ENCODE measurements at regions not wholly inside any gene's neighbourhood (a gene's known extent, or its start where the extent isn't known, plus 50 kb on each side); places are given as distances from the start of the nearest gene placed in this dataset.

DNA sequence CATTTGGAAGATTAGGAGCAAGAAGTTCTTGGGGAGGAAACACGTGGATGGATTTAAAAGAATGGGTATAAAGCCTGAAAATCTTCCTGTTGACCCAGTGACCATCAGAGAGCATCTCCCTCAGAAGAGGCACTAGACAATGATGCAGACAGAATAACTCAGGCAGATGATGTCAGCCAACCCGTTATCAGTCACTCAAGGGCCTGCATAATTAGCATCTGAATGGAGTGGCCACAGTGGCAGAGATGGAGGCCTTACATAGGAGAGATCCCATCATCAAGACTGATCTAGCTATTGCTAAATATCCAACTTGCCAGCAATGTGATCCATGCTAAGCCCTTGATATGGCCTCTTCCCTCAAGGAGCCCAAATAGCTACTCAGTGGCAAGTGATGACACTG lies 70.7 kb upstream of the CD82 start:
- H3K9me3 ChIP-seq (ENCODE audit: insufficient read depth, low read length) = no peaks in the 10 kb centered on the region
- no peaks in the 10 kb centered on the region for H3K36me3 ChIP-seq (ENCODE audit: insufficient read depth, insufficient read length, low read length)
- no peaks in the 10 kb centered on the region for H3K27me3 ChIP-seq (ENCODE audit: insufficient read depth, insufficient read length)
- TF ChIP-seq YY1 (IDR thresholded peaks at IDR 0.05; ENCODE audit: insufficient read depth, insufficient read length) (no peak), SUZ12 (IDR thresholded peaks at IDR 0.05; ENCODE audit: extremely low read depth, insufficient read depth, insufficient read length) (no peak), ZNF274 (IDR thresholded peaks at IDR 0.05; ENCODE audit: low read depth, low read length) (no peak)
- peaks cover 5% of the 10 kb centered on the region for H3K4me1 ChIP-seq (ENCODE audit: insufficient read depth, insufficient read length)
- no peak overlapping the region for H3K9ac ChIP-seq (ENCODE audit: insufficient read length, low read depth)
- no peak overlapping the region for H3K4me3 ChIP-seq (ENCODE audit: insufficient read length, low read depth)
- peak; percentile 13 for DNase-seq (ENCODE audit: low read depth, low spot score)

DNA sequence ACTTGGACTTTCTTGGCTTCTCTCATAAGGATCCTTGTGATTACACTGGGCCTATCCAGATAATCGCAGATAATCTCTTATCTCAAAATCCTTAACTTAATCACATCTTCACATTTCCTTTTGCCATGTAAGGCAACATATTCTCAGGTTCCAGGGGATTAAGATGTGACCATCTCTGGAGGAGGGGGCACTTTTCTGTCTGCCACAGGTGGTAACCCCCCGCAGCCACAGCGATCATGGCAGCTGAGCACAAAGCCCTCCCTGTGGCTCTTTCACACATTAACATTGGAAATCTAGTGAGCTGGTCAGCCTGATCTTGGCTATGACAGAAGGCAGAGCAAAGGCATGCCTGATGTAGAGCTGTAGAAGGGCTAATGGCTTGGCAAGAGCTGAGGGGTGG lies 69.1 kb upstream of the CD82 start:
- no peak for DNase-seq (ENCODE audit: low read depth, low spot score)
- Histone ChIP-seq H3K9me3 (ENCODE audit: insufficient read depth, low read length) (no peaks in the 10 kb centered on the region), H3K27me3 (ENCODE audit: insufficient read depth, insufficient read length) (no peaks in the 10 kb centered on the region), H3K9ac (ENCODE audit: insufficient read length, low read depth) (no peak overlapping the region), H3K36me3 (ENCODE audit: insufficient read depth, insufficient read length, low read length) (no peaks in the 10 kb centered on the region), H3K4me1 (ENCODE audit: insufficient read depth, insufficient read length) (peaks cover 5% of the 10 kb centered on the region), H3K4me3 (ENCODE audit: insufficient read length, low read depth) (no peak overlapping the region)
- no peak for TF ChIP-seq SUZ12 (IDR thresholded peaks at IDR 0.05; ENCODE audit: extremely low read depth, insufficient read depth, insufficient read length)
- TF ChIP-seq ZNF274 (IDR thresholded peaks at IDR 0.05; ENCODE audit: low read depth, low read length) = no peak
- no peak for TF ChIP-seq YY1 (IDR thresholded peaks at IDR 0.05; ENCODE audit: insufficient read depth, insufficient read length)

DNA sequence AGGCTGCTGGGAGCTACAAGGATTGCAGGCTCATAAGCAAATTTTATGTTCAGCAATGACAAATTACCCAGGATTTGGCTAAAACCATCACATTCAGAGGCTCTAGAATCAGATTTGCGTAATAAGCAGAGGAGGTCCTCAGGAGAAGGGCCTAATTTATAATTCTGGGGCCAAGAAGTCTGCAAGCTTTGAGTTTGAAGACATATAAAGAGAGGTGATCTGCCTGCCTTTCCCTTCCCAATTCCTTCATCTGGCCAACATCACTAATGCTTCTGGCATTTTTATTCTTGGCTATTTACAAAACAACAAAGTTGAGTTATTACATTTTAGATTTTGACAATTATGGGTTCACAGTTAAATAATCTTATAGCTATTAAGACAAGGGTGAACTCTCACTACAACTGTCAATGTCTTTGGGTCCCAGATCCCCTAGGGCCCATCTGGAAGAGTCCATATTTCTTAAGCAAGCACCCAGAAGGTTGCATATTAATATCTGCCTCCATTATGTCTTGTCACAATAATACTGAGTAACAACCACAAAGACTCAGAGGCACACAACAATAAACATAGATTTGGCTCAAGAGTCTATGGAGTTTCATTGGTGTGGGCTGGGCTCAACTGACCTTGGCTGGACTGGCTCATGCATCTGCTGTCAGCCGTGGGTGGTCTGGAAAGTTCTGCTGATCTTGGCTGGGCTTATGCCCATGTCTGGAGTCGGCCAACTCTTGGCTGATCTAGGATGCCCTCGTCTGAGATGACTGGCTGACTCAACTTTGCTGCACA lies 67.2 kb upstream of the CD82 start:
- no peak overlapping the region for H3K4me3 ChIP-seq (ENCODE audit: insufficient read length, low read depth)
- no peak overlapping the region for H3K9ac ChIP-seq (ENCODE audit: insufficient read length, low read depth)
- no peak for DNase-seq (ENCODE audit: low read depth, low spot score)
- no peaks in the 10 kb centered on the region for H3K36me3 ChIP-seq (ENCODE audit: insufficient read depth, insufficient read length, low read length)
- no peak for TF ChIP-seq SUZ12 (IDR thresholded peaks at IDR 0.05; ENCODE audit: extremely low read depth, insufficient read depth, insufficient read length)
- TF ChIP-seq ZNF274 (IDR thresholded peaks at IDR 0.05; ENCODE audit: low read depth, low read length) = no peak
- TF ChIP-seq YY1 (IDR thresholded peaks at IDR 0.05; ENCODE audit: insufficient read depth, insufficient read length) = no peak
- peaks cover 5% of the 10 kb centered on the region for H3K4me1 ChIP-seq (ENCODE audit: insufficient read depth, insufficient read length)
- no peaks in the 10 kb centered on the region for H3K27me3 ChIP-seq (ENCODE audit: insufficient read depth, insufficient read length)
- H3K9me3 ChIP-seq (ENCODE audit: insufficient read depth, low read length) = no peaks in the 10 kb centered on the region

DNA sequence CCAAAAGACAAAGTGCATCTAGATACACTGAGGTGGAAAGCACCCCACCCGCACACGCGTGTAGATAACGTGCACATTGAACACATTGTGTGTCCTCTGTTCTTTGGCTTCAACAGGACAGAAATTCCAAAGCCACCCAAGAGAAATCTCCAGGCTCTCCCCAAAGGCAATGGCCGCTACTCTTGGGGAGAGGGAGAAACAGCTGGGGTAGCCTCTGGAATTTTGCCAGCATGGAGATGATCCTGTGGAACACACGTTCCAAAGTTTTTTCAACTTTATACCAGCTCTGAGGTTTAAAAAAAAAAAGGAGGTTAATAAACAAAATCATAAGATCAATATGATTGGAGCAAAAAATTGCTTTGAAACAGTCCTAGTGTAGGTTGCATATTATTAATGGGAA lies 63.0 kb upstream of the CD82 start:
- H3K4me3 ChIP-seq (ENCODE audit: insufficient read length, low read depth) = no peak overlapping the region
- peaks cover 6% of the 10 kb centered on the region for H3K4me1 ChIP-seq (ENCODE audit: insufficient read depth, insufficient read length)
- no peaks in the 10 kb centered on the region for H3K27me3 ChIP-seq (ENCODE audit: insufficient read depth, insufficient read length)
- no peak overlapping the region for H3K9ac ChIP-seq (ENCODE audit: insufficient read length, low read depth)
- H3K9me3 ChIP-seq (ENCODE audit: insufficient read depth, low read length) = 0 out of 2 replicates have a peak, but pooled peaks cover 9% of the 10 kb centered on the region
- no peak for DNase-seq (ENCODE audit: low read depth, low spot score)
- H3K36me3 ChIP-seq (ENCODE audit: insufficient read depth, insufficient read length, low read length) = no peaks in the 10 kb centered on the region
- no peak for TF ChIP-seq SUZ12 (IDR thresholded peaks at IDR 0.05; ENCODE audit: extremely low read depth, insufficient read depth, insufficient read length)
- TF ChIP-seq ZNF274 (IDR thresholded peaks at IDR 0.05; ENCODE audit: low read depth, low read length) = no peak
- TF ChIP-seq YY1 (IDR thresholded peaks at IDR 0.05; ENCODE audit: insufficient read depth, insufficient read length) = no peak

DNA sequence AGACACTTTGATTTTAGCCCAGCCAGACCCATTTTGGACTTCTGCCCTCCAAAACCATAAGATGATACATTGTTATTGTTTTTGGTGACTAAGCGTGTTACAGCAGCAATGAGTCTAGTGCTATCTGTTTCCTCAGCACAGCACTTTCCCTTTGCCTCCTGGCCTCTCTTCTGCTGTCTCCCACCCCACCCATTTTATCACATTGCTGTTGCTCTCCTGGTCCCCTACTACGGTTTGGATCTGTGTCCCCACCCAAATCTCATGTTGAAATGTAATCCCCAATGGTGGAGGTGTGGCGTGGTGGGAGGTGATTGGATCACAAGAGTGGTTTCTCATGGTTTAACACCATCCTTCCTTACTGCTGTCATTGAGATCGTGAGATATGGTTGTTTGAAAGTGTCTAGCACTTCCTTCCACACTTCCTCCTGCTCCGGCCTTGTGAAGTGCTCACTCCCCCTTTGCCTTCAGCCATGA lies 59.8 kb upstream of the CD82 start:
- DNase-seq (ENCODE audit: low read depth, low spot score) = no peak
- no peak for TF ChIP-seq SUZ12 (IDR thresholded peaks at IDR 0.05; ENCODE audit: extremely low read depth, insufficient read depth, insufficient read length)
- no peak for TF ChIP-seq YY1 (IDR thresholded peaks at IDR 0.05; ENCODE audit: insufficient read depth, insufficient read length)
- TF ChIP-seq ZNF274 (IDR thresholded peaks at IDR 0.05; ENCODE audit: low read depth, low read length) = no peak
- Histone ChIP-seq H3K9ac (ENCODE audit: insufficient read length, low read depth) (no peak overlapping the region), H3K4me3 (ENCODE audit: insufficient read length, low read depth) (no peak overlapping the region), H3K27me3 (ENCODE audit: insufficient read depth, insufficient read length) (no peaks in the 10 kb centered on the region), H3K9me3 (ENCODE audit: insufficient read depth, low read length) (0 out of 2 replicates have a peak, but pooled peaks cover 9% of the 10 kb centered on the region), H3K36me3 (ENCODE audit: insufficient read depth, insufficient read length, low read length) (no peaks in the 10 kb centered on the region), H3K4me1 (ENCODE audit: insufficient read depth, insufficient read length) (peaks cover 6% of the 10 kb centered on the region)

DNA sequence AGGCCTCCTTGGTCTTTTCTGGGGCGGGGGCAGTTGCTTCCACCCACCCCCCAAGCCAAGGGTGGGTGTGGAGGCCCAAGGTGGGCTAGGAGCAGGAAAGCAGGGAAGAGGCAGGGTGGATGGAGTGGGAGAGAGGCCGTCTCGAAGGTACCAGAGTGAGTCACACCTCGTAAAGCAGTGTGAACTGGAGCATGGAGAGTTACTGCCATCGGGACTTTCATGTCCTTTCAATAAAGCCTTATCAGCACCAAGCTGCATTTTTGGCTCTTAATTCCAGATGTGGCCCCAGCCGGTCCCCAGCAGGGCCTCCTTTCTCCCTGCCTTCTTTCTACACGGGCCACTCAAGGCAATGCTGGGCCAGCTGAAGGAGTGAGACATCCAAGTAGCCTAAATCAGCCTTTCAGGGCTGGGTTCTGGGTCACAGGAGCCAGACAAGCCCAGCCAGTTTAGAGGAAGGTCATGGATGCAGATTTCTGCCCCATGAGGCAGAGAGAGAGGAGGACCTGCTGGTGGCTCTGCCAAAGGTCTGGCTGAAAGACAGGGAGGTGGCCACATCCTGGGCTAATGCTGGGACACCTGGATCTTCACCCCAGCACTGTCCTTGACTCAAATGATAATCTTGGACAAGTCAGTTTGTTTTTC lies 59.0 kb upstream of the CD82 start:
- DNase-seq (ENCODE audit: low read depth, low spot score) = no peak
- peaks cover 6% of the 10 kb centered on the region for H3K4me1 ChIP-seq (ENCODE audit: insufficient read depth, insufficient read length)
- H3K9me3 ChIP-seq (ENCODE audit: insufficient read depth, low read length) = 0 out of 2 replicates have a peak, but pooled peaks cover 9% of the 10 kb centered on the region
- H3K27me3 ChIP-seq (ENCODE audit: insufficient read depth, insufficient read length) = no peaks in the 10 kb centered on the region
- no peak overlapping the region for H3K4me3 ChIP-seq (ENCODE audit: insufficient read length, low read depth)
- no peak for TF ChIP-seq SUZ12 (IDR thresholded peaks at IDR 0.05; ENCODE audit: extremely low read depth, insufficient read depth, insufficient read length)
- TF ChIP-seq YY1 (IDR thresholded peaks at IDR 0.05; ENCODE audit: insufficient read depth, insufficient read length) = no peak
- no peak for TF ChIP-seq ZNF274 (IDR thresholded peaks at IDR 0.05; ENCODE audit: low read depth, low read length)
- H3K9ac ChIP-seq (ENCODE audit: insufficient read length, low read depth) = no peak overlapping the region
- H3K36me3 ChIP-seq (ENCODE audit: insufficient read depth, insufficient read length, low read length) = no peaks in the 10 kb centered on the region

DNA sequence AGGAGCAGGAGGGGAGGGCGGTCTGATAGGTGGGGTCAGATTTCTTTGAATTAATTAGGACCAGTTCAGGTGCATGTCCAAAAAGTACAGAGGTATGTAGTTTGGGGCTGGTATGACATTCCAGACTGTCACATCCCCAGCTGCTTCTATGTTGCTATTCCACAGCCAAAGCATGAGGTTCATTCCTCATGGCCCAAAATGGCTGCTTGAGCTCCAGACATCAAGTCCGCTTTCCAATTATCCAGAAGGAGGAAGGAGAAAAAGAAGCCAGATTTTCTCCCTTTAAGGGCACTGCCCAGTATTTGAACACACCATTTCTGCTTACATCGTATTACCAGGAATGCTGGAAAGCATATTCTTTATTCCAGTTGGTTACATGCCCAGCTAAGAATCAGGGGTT lies 58.0 kb upstream of the CD82 start:
- Histone ChIP-seq H3K9me3 (ENCODE audit: insufficient read depth, low read length) (0 out of 2 replicates have a peak, but pooled peaks cover 9% of the 10 kb centered on the region), H3K4me3 (ENCODE audit: insufficient read length, low read depth) (no peak overlapping the region), H3K9ac (ENCODE audit: insufficient read length, low read depth) (no peak overlapping the region), H3K36me3 (ENCODE audit: insufficient read depth, insufficient read length, low read length) (no peaks in the 10 kb centered on the region), H3K4me1 (ENCODE audit: insufficient read depth, insufficient read length) (peaks cover 6% of the 10 kb centered on the region), H3K27me3 (ENCODE audit: insufficient read depth, insufficient read length) (no peaks in the 10 kb centered on the region)
- DNase-seq (ENCODE audit: low read depth, low spot score) = no peak
- TF ChIP-seq SUZ12 (IDR thresholded peaks at IDR 0.05; ENCODE audit: extremely low read depth, insufficient read depth, insufficient read length) (no peak), YY1 (IDR thresholded peaks at IDR 0.05; ENCODE audit: insufficient read depth, insufficient read length) (no peak), ZNF274 (IDR thresholded peaks at IDR 0.05; ENCODE audit: low read depth, low read length) (no peak)

Data from NT2/D1 (cell line).